NOMO-1 treated with DMSO at 0.1 percent for 48 hours (cell line): ENCODE measurements at regions not wholly inside any gene's neighbourhood (a gene's known extent, or its start where the extent isn't known, plus 50 kb on each side); places are given as distances from the start of the nearest gene placed in this dataset.

Experiments used
- DNase-seq: peaks from one replicate; lab custom pipeline; 2025; ENCODE audit not compliant: unreplicated experiment; lab: John Stamatoyannopoulos, UW

- no peak for DNase-seq
These were observed 543.6 kb upstream of the CFAP20DC start for GRCh38 chr3:59593380-59593779.

- DNase-seq: no peak
These were observed 531.2 kb upstream of the CFAP20DC start for GRCh38 chr3:59580996-59581395.

GRCh38 chr3:59580499-59580898 is 530.7 kb upstream of the CFAP20DC start:
- no peak for DNase-seq

- DNase-seq: no peak
These were observed 528.3 kb upstream of the CFAP20DC start for GRCh38 chr3:59578129-59578528.

- DNase-seq: no peak
These were observed 526.8 kb upstream of the CFAP20DC start for GRCh38 chr3:59576606-59577005.

- peak; percentile 66 for DNase-seq
These were observed 525.5 kb upstream of the CFAP20DC start for GRCh38 chr3:59575113-59576001.

GRCh38 chr3:59573911-59574310 is 524.1 kb upstream of the CFAP20DC start:
- DNase-seq: no peak

- no peak for DNase-seq
These were observed 522.3 kb upstream of the CFAP20DC start for GRCh38 chr3:59572106-59572505.

GRCh38 chr3:59570806-59571205 is 521.0 kb upstream of the CFAP20DC start:
- DNase-seq: no peak

GRCh38 chr3:59567661-59568060 is 517.8 kb upstream of the CFAP20DC start:
- DNase-seq: no peak

- no peak for DNase-seq
These were observed 516.7 kb upstream of the CFAP20DC start for GRCh38 chr3:59566481-59566975.

- DNase-seq: no peak
These were observed 515.3 kb upstream of the CFAP20DC start for GRCh38 chr3:59565125-59565524.

GRCh38 chr3:59563966-59564365 is 514.1 kb upstream of the CFAP20DC start:
- DNase-seq: no peak

- no peak for DNase-seq
These were observed 513.3 kb upstream of the CFAP20DC start for GRCh38 chr3:59563072-59563605.

- peak; percentile 87 for DNase-seq
These were observed 510.1 kb upstream of the CFAP20DC start for GRCh38 chr3:59559721-59560435.

- no peak for DNase-seq
These were observed 509.3 kb upstream of the CFAP20DC start for GRCh38 chr3:59558906-59559720.

GRCh38 chr3:59555593-59556315 is 505.9 kb upstream of the CFAP20DC start:
- DNase-seq: peak; percentile 24

GRCh38 chr3:59553076-59553475 is 503.3 kb upstream of the CFAP20DC start:
- no peak for DNase-seq

GRCh38 chr3:59551834-59552233 is 502.0 kb upstream of the CFAP20DC start:
- DNase-seq: no peak

GRCh38 chr3:59549962-59550361 is 500.1 kb upstream of the CFAP20DC start:
- DNase-seq: no peak
